HEK293 (cell line): ENCODE measurements at regions not wholly inside any gene's neighbourhood (a gene's known extent, or its start where the extent isn't known, plus 50 kb on each side); places are given as distances from the start of the nearest gene placed in this dataset.

Experiments
- CTCF ChIA-PET: fragments of 350-600 bp; formaldehyde crosslinking; extraction: SDS; loops from one replicate; lab custom pipeline; 2021; ENCODE audit warnings: antibody characterized with exemption; lab: Yijun Ruan, JAX
- POLR2A ChIA-PET: fragments of 300-600 bp; formaldehyde crosslinking; extraction: SDS; loops from one replicate; lab custom pipeline; 2020; ENCODE audit warnings: antibody characterized with exemption, inconsistent platforms; lab: Yijun Ruan, JAX
- H3K27ac ChIP-seq: fragments of 200-500 bp; sonication (Bioruptor generic); 2 replicates; pipeline ENCODE4 v1.5.1; 2014; ENCODE audit warnings: low read depth, low read length, control low read depth, inconsistent platforms; ENCODE audit errors: extremely low read depth
- H3K36me3 ChIP-seq, 2 experiments: fragments of 200-500 bp in 1 of 2; sonication (Bioruptor generic) in 1 of 2; 1 replicate in 1 of 2; 2 replicates in 1 of 2; pipeline ENCODE4 v1.5.1; 2014 to 2017; ENCODE audit warnings: inconsistent platforms in 2 of 2, low read length in 2 of 2; ENCODE audit not compliant: control insufficient read depth in 2 of 2, insufficient read depth in 1 of 2
- H3K4me1 ChIP-seq: fragments of 200-500 bp; sonication (Bioruptor generic); 2 replicates; pipeline ENCODE4 v1.5.1; 2014; ENCODE audit warnings: mild to moderate bottlenecking, low read length, inconsistent platforms; ENCODE audit not compliant: control insufficient read depth, insufficient read depth
- H3K4me3 ChIP-seq: 2 replicates; pipeline ENCODE4 v1.5.1; 2011; ENCODE audit warnings: low read depth, mild to moderate bottlenecking, control low read depth, low read length, moderate library complexity
- H3K9me3 ChIP-seq: fragments of 200-500 bp; sonication (Bioruptor generic); 2 replicates; pipeline ENCODE4 v1.5.1; 2014; ENCODE audit warnings: low read depth, low read length, inconsistent platforms; ENCODE audit not compliant: control insufficient read depth, insufficient read depth
- ATF2 ChIP-seq: fragments of 450-650 bp; formaldehyde crosslinking; IDR thresholded peaks from 2 replicates; pipeline ENCODE4 v1.5.1; 2016; ENCODE audit warnings: missing biosample characterization, missing genetic modification characterization, low read depth
- PATZ1 ChIP-seq: fragments of 450-650 bp; formaldehyde crosslinking; IDR thresholded peaks from 2 replicates; pipeline ENCODE4 v1.5.1; 2016; ENCODE audit warnings: missing biosample characterization, missing genetic modification characterization
- PRDM4 ChIP-seq: fragments of 450-650 bp; formaldehyde crosslinking; IDR thresholded peaks from 2 replicates; pipeline ENCODE4 v1.5.1; 2017; ENCODE audit warnings: missing biosample characterization, missing genetic modification characterization
- YY2 ChIP-seq: fragments of 450-650 bp; formaldehyde crosslinking; IDR thresholded peaks from 2 replicates; pipeline ENCODE4 v1.5.1; 2016; ENCODE audit warnings: missing biosample characterization, missing genetic modification characterization
- ZBTB6 ChIP-seq: fragments of 450-650 bp; formaldehyde crosslinking; IDR thresholded peaks from 2 replicates; pipeline ENCODE4 v1.5.1; 2017; ENCODE audit warnings: missing biosample characterization, missing genetic modification characterization
- ZFP3 ChIP-seq: fragments of 450-650 bp; formaldehyde crosslinking; IDR thresholded peaks from 2 replicates; pipeline ENCODE4 v1.5.1; 2016; ENCODE audit warnings: low read depth, missing biosample characterization, missing genetic modification characterization
- ZNF155 ChIP-seq: fragments of 450-650 bp; formaldehyde crosslinking; IDR thresholded peaks from 2 replicates; pipeline ENCODE4 v1.5.1; 2016; ENCODE audit warnings: missing biosample characterization, missing genetic modification characterization
- ZNF175 ChIP-seq: fragments of 450-650 bp; formaldehyde crosslinking; IDR thresholded peaks from 2 replicates; pipeline ENCODE4 v1.5.1; 2016; ENCODE audit warnings: missing biosample characterization, missing genetic modification characterization
- ZNF48 ChIP-seq: fragments of 450-650 bp; formaldehyde crosslinking; IDR thresholded peaks from 2 replicates; pipeline ENCODE4 v1.5.1; 2016; ENCODE audit warnings: missing biosample characterization, missing genetic modification characterization
- ZNF488 ChIP-seq: fragments of 450-650 bp; formaldehyde crosslinking; IDR thresholded peaks from 2 replicates; pipeline ENCODE4 v1.5.1; 2016; ENCODE audit warnings: missing biosample characterization, missing genetic modification characterization
- ZNF521 ChIP-seq: fragments of 450-650 bp; formaldehyde crosslinking; IDR thresholded peaks from 2 replicates; pipeline ENCODE4 v1.5.1; 2017; ENCODE audit warnings: missing biosample characterization, mild to moderate bottlenecking, missing genetic modification characterization
- ZNF610 ChIP-seq: fragments of 450-650 bp; formaldehyde crosslinking; IDR thresholded peaks from 2 replicates; pipeline ENCODE4 v1.5.1; 2016; ENCODE audit warnings: missing biosample characterization, missing genetic modification characterization, borderline replicate concordance
- ZNF777 ChIP-seq: fragments of 450-650 bp; formaldehyde crosslinking; IDR thresholded peaks from 2 replicates; pipeline ENCODE4 v1.5.1; 2017; ENCODE audit warnings: missing biosample characterization, missing genetic modification characterization, borderline replicate concordance

- TF ChIP-seq YY2 (tag by site-specific recombination) (no peak), ATF2 (tag by site-specific recombination) (no peak), ZNF610 (no peak), ZNF175 (tag by site-specific recombination) (no peak), ZNF155 (tag by site-specific recombination) (no peak), ZBTB6 (tag by site-specific recombination) (no peak)
- POLR2A ChIA-PET: no interaction called here
- Histone ChIP-seq H3K9me3 (no peaks in the 10 kb centered on the region), H3K4me3 (no peak overlapping the region), H3K4me1 (no peaks in the 10 kb centered on the region), H3K27ac (no peak overlapping the region), H3K36me3 (no peaks in the 10 kb centered on the region)
- CTCF ChIA-PET: interaction anchor here (0.8 kb wide), 1 partner anchor 449 kb away, joined by 4 read pairs; no protein-coding TSS in a partner anchor
Measured at GRCh38 chr5:89178541-89178940, 295.6 kb upstream of the MEF2C start.

- Histone ChIP-seq H3K9me3 (no peaks in the 10 kb centered on the region), H3K4me3 (no peak overlapping the region), H3K4me1 (no peaks in the 10 kb centered on the region), H3K27ac (no peak overlapping the region), H3K36me3 (no peaks in the 10 kb centered on the region)
- TF ChIP-seq PRDM4 (tag by site-specific recombination) (no peak), ZNF48 (no peak), ZBTB6 (tag by site-specific recombination) (no peak), ZNF488 (tag by site-specific recombination) (no peak), ZFP3 (tag by site-specific recombination) (no peak), ZNF777 (tag by site-specific recombination) (no peak), ZNF521 (no peak), PATZ1 (no peak)
- POLR2A ChIA-PET: no interaction called here
- CTCF ChIA-PET: no interaction called here
Measured at GRCh38 chr5:89173528-89173927, 290.5 kb upstream of the MEF2C start.
